Stimulated activated naive B cell treated with anti-CD40 and anti-IgM and Interleukin-4, amounts not matched to agents 10 μg/mL and 1 μg/mL and 100 μg/mL, for 72 hours (primary cell): ENCODE measurements at regions not wholly inside any gene's neighbourhood (a gene's known extent, or its start where the extent isn't known, plus 50 kb on each side); places are given as distances from the start of the nearest gene placed in this dataset.

Source experiments
- ATAC-seq, 2 donors: fragments of 150-1000 bp; cut with Tn5 transposase; replicated peaks; 2 replicates each; pipeline ENCODE4 v1.10.0; 2021; ENCODE audit warnings: moderate library complexity in 1 of 2
- DNase-seq: peaks from one replicate; pipeline ENCODE4 v3.0.0; 2021
- H3K27ac Mint-ChIP-seq: one replicate; pipeline ENCODE4 v1.8.0; 2022; ENCODE audit warnings: mild to moderate bottlenecking, mixed read lengths
- H3K27me3 Mint-ChIP-seq, 2 donors: one replicate each; pipeline ENCODE4 v1.8.0; 2022; ENCODE audit warnings: mixed read lengths in 2 of 2
- H3K36me3 Mint-ChIP-seq, 2 donors: one replicate each; pipeline ENCODE4 v1.8.0; 2022; ENCODE audit warnings: mixed read lengths in 2 of 2, mild to moderate bottlenecking in 1 of 2
- H3K4me1 Mint-ChIP-seq, 2 donors: one replicate each; pipeline ENCODE4 v1.8.0; 2022; ENCODE audit warnings: mixed read lengths in 2 of 2, mild to moderate bottlenecking in 1 of 2
- H3K4me3 Mint-ChIP-seq, 2 donors: one replicate each; pipeline ENCODE4 v1.8.0; 2022; ENCODE audit warnings: mild to moderate bottlenecking in 2 of 2, mixed read lengths in 2 of 2, moderate library complexity in 1 of 2
- H3K9me3 Mint-ChIP-seq, 2 donors: one replicate each; pipeline ENCODE4 v1.8.0; 2022; ENCODE audit warnings: mixed read lengths in 2 of 2, mild to moderate bottlenecking in 1 of 2

DNA sequence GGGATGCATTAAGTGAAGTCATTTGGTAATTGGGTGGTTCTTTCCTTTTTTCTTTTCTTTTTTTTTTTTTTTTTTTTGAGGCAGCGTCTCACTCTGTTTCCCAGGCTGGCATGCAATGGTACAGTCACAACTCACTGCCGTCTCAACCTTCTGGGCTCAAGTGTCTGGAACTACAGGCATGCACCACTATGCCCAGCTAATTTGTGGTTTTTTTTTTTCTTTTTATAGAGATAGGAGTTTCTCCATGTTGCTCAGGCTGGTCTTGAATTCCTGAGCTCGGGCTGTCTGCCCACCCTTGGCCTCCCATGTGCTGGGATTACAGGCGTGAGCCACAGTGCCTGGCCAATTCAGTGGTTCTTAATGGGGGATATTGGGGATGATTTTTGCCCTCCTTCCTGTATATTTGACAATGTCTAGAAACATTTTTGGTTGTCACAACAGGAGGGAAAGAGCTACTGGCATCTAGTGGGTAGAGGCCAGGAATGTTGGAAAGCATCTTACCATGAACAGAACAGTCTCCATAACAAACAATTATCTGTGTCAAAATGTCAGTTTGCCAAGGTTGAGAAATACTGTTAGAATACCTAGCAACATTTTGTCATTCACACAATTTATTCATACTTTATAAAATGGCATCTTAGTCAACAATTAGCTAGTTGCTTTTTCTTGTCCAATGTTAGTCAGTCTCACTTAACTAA, 79.4 kb upstream of the CNTN3 start:
- no peak overlapping the region for H3K27ac Mint-ChIP-seq
- no peaks in the 10 kb centered on the region for H3K36me3 Mint-ChIP-seq
- no peak for DNase-seq
- peaks cover 0 to 4% of the 10 kb centered on the region in 2 donors for H3K9me3 Mint-ChIP-seq
- no peak for ATAC-seq
- no peak overlapping the region for H3K4me3 Mint-ChIP-seq
- H3K4me1 Mint-ChIP-seq, result no peaks in the 10 kb centered on the region
- no peaks in the 10 kb centered on the region for H3K27me3 Mint-ChIP-seq

DNA sequence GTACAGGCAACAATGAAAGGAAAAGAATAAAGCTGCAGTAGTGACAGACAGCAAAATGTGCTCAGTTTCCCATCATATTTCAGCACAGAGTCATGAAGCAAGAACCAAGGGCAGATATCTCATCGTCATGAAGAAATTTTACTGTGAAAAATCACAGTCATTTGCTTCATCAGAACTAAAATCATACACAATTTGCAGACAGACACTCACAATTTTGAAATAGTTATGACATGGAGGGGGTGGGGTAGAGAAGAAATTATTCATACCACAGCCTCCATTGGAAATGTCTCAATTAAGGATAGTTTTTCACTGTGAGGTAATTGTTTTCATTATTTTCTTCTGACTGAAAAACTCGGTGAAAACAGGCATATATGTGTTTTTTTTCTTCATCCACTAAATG, 78.8 kb upstream of the CNTN3 start:
- Mint-ChIP-seq H3K27me3 (no peaks in the 10 kb centered on the region), H3K4me1 (no peaks in the 10 kb centered on the region), H3K27ac (no peak overlapping the region), H3K9me3 (peaks cover 0 to 3% of the 10 kb centered on the region in 2 donors), H3K36me3 (no peaks in the 10 kb centered on the region), H3K4me3 (no peak overlapping the region)
- no peak for ATAC-seq
- DNase-seq, result no peak

DNA sequence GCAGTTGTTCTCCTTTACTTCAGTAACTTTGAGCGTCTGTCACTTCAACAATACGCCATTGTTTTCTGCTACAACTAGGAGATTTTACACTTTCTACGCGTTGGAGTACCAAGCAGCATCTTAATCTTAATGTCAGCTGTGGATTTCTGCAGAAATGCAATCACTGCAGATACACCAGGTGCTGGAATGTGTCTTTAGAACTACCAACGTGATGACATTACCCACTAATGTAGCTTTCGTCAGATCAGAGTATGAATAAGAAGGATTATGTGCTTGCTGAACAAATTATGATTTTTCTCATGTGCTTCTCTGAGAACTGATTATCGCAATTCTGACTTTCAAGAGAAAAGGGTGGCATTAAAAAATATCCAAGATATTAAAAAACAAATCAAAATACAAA, 77.5 kb upstream of the CNTN3 start:
- ATAC-seq, result no peak
- Mint-ChIP-seq H3K4me1 (no peaks in the 10 kb centered on the region), H3K36me3 (no peaks in the 10 kb centered on the region), H3K9me3 (peaks cover 4% of the 10 kb centered on the region in 2 donors), H3K27me3 (no peaks in the 10 kb centered on the region), H3K27ac (no peak overlapping the region), H3K4me3 (no peak overlapping the region)
- DNase-seq, result no peak

DNA sequence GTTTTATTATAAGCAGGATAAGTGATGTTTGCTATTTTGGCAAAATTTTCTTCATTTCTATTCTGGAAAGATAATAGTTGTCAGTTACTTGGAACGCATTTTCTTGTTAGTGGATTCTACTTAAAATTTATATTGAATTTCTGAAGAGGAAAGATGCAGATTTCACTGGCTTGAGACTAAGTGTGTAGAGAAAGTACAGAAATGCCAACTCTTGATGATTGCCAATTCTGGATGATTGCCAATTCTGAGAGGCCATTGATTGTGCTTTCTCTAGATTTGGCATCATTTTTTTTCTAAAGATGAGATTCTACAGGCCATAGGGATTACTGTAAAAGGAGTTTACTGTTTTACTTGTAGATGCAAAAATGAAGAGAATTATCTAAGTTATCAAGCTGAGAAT, 58.9 kb upstream of the CNTN3 start:
- ATAC-seq, result no peak
- H3K4me3 Mint-ChIP-seq, result no peak overlapping the region
- H3K27me3 Mint-ChIP-seq, result no peaks in the 10 kb centered on the region

DNA sequence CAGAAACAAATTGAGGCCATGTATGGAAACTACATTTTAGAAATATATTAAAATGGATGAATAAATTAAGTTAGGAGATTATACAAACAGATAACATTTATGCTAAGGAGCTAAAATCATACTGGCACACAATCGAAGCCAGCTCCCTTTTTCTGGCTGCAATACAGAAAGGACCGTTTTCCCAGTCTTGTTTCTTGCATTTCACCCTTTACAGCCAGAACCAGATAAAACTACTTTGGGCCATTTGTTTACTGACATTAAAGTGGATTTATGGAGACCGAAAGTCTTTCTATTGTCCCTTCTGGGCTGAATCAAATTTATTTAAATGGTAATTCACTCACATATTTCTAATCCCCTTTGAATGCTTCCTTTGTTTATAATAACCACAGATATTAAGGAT, 50.1 kb upstream of the CNTN3 start:
- DNase-seq, result no peak
- peaks cover 9 to 11% of the 10 kb centered on the region in 2 donors for H3K9me3 Mint-ChIP-seq
- no peaks in the 10 kb centered on the region for H3K36me3 Mint-ChIP-seq
- ATAC-seq, result no peak
- no peaks in the 10 kb centered on the region for H3K4me1 Mint-ChIP-seq
- H3K4me3 Mint-ChIP-seq, result no peak overlapping the region
- H3K27me3 Mint-ChIP-seq, result no peaks in the 10 kb centered on the region
- H3K27ac Mint-ChIP-seq, result no peak overlapping the region

More for the DNA sequence above, 58.9 kb upstream of the CNTN3 start:
- no peak overlapping the region for H3K27ac Mint-ChIP-seq
- H3K36me3 Mint-ChIP-seq, result no peaks in the 10 kb centered on the region
- H3K4me1 Mint-ChIP-seq, result no peaks in the 10 kb centered on the region
- H3K9me3 Mint-ChIP-seq, result peaks cover 2 to 3% of the 10 kb centered on the region in 2 donors
- no peak for DNase-seq
